Erythroblast (primary cell): ENCODE measurements at regions not wholly inside any gene's neighbourhood (a gene's known extent, or its start where the extent isn't known, plus 50 kb on each side); places are given as distances from the start of the nearest gene placed in this dataset.

Experiments
- DNase-seq, 2 experiments: peaks; one replicate each; lab custom pipeline; 2025; lab: John Stamatoyannopoulos, UW
- GATA1 ChIP-seq: IDR thresholded peaks from 2 replicates; pipeline ENCODE4 v1.6.1; 2011; ENCODE audit warnings: low read depth, mild to moderate bottlenecking, control low read depth, low read length, moderate library complexity
- POLR2A ChIP-seq: IDR thresholded peaks from 2 replicates; pipeline ENCODE4 v1.6.1; 2011; ENCODE audit warnings: mild to moderate bottlenecking, low read length

DNA sequence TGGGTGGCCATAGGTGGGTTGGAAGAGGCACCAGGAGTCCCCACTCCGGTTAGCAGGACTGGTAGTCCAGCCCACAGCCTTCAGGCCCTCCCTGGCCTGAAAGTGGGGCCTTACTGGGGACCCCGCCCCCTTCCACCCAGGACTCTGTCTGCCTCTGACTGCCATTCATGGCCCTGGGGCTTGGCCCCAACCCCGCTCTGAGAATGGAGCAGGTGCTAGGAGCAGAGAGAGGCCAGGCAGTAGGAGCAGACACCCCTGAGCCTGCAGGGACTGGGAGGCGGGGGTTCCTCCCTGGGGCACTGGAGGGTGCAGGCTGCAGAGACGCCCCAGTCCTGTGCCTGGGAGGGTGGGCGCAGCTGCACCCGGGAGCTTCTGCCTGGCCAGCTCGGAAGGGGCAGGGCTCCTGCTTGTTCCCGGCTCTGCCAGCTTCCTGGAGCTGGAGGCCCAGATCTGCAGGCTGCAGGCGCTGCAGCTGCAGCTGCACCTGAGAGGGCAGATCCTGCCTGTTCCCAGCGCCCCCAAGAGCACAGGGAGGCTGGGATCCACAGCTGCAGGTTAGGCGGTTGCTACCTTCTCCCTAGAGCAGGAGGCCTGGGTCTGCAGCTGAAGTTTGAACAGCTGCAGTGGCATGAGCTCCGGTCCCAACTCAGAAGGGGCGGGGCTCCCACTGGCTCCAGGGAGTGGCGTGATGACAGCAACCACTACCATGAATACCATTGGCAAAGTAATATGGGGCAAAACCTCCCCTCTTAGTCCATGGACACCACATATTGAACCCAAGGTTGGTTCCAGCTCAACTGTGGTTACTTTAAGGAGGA, 194.7 kb downstream of the SQOR start:
- DNase-seq, result no peak
- TF ChIP-seq GATA1 (no peak), POLR2A (no peak)

DNA sequence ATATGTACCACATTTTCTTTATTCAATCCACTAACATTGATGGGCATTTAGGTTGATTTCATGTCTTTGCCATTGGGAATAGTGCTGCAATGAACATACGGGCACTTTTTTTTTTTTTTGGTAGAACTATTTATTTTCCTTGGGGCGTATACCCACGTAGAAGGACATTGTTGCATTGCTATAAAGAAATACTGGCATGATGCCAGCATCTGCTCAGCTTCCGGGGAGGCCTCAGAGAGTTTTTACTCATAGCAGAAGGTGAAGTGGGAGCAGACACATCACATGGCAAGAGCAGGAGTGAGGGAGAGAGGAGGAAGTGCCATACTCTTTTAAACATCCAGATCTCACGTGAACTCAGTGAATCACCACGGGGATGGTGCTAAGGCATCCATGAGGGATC, 197.0 kb downstream of the SQOR start:
- no peak for TF ChIP-seq GATA1
- no peak for TF ChIP-seq POLR2A

DNA sequence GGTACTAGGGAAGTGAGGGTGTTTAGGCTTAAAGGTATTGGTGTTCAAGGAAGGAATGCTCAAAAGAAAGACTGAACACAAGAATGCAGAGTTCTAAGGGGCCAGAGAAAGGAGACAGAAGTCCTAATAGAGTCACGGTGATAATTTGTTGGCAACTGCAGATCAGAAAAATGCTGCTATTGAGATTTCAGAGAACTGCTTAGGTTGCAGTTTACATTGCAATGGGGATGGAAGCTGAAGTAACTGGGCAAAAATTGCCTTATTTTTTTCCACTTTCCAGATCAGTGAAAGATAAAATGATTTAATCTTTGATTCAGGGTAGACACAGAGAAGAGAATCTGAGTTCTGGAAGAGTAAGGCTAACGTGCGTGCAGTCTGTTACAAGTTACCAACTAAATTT, 199.8 kb downstream of the SQOR start:
- TF ChIP-seq POLR2A (no peak), GATA1 (no peak)
- DNase-seq, result no peak

More for the DNA sequence above, 197.0 kb downstream of the SQOR start:
- no peak for DNase-seq

DNA sequence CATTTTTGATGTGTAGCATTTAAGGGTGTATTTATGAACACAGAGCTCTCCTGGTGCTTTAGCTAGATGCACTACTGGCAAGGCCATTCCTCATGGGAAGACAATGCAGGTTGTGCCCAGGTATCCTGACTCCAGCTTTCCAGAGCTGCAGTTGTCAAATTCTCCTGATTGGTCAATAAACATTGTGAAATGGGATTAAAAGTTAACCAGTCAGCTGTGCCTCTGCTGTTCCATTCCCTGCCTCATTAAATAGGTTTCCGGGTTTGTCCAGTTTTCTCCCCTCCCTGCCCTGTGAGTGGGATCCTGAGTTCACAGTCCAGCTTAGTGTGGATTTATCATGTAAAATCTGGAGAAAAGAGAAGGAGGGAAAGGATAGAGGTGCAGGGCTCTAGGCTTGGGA, 207.3 kb downstream of the SQOR start:
- TF ChIP-seq GATA1, result no peak
- no peak for DNase-seq

DNA sequence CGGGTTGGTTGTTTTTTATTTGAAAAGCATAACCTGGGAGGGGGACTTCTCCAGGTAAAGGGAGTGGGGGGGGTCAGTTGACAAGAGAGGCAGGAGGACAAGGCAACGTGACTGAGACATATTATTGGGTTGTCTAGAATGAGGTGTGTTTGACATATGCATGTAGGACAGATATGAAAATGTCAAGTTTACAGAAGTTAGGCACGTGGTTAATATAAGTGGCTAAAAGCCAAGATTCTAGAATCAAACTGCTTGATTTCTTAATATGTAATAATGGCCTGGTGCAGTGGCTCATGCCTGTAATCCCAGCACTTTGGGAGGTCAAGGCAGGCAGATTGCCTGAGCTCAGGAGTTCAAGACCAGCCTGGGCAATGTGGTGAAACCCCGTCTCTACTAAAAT, 212.8 kb downstream of the SQOR start:
- no peak for DNase-seq
- TF ChIP-seq POLR2A (no peak), GATA1 (no peak)

DNA sequence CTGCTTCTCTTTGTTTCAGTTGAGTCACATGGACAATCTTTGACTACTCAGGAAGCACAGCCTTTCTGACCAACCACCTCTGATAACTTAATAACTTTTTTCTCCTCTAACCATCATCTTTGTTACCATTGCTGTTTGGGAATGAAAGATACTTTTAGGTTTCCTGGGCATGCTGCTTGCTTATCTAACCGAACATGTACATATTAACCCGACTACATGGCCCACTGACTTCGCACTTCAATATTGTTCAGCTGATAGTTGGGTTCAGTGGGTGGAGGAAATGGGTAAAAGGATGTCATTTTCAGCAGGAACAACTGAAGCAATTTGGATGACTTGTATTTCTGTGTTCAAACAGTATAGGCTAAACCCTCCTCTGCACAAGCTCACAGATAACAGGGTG, 214.3 kb downstream of the SQOR start:
- TF ChIP-seq POLR2A, result no peak
- no peak for TF ChIP-seq GATA1
- DNase-seq, result no peak

- DNase-seq, result no peak
- TF ChIP-seq POLR2A (no peak), GATA1 (no peak)
Observed at GRCh38 chr15:45854455-45855202, 219.8 kb downstream of the SQOR start.

GRCh38 chr15:45855210-45855906, 220.5 kb downstream of the SQOR start:
- TF ChIP-seq GATA1 (no peak), POLR2A (no peak)
- DNase-seq, result no peak

DNA sequence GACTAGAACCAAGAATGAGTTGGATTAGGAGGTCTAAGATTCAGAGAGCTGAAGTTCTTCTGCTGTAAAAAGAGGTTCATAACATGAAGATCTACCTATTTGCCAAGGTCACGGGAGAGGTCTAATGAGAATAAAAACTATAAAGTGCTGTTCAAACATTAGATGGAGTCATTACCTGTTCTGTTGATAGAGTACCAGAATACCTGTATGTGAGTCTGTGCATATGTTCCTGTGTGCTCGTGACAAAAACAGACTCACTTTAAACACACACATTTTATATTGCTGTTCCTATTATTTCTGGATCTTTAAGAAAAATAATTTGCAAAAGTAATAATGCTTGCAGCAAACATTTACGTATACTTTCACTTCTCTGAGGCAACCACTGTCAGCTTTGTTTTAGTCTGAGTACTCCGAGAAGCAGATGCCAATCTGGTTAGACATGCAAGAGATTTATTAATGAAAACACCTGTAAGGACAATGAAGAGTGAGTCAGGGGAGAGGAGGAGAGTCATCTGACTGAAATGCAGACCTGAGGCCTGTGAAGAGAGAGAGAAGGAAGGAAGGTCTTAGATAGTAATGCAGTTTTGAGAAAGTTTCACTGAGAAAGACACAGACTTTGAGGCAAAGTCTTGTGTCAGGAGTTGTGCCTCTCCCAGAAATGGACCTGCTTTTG, 221.2 kb downstream of the SQOR start:
- no peak for DNase-seq
- TF ChIP-seq POLR2A (no peak), GATA1 (no peak)

DNA sequence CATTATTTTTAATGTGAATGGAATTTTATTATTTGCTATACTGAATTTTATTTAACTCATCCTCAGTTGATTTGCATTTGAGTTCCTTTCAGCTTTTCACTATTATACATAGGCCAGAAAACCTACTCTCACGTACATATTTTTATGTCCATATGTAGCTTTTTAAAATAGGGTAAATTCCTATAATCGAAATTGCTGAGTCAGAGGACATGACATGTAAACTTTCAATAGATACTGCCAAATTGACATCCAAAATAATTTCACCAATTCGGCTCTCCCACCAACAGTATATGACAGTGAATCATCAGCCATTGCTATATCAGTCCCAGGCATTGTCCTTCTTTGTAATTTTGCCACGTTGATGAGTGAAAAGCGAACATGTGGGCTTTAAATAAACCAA, 222.5 kb downstream of the SQOR start:
- TF ChIP-seq GATA1, result no peak
- TF ChIP-seq POLR2A, result no peak
- DNase-seq, result no peak

- DNase-seq, result no peak
- TF ChIP-seq POLR2A, result no peak
- no peak for TF ChIP-seq GATA1
Observed at GRCh38 chr15:45858491-45858890, 223.7 kb downstream of the SQOR start.

- DNase-seq, result no peak
- TF ChIP-seq POLR2A (no peak), GATA1 (no peak)
Observed at GRCh38 chr15:45862034-45862433, 227.2 kb downstream of the SQOR start.

DNA sequence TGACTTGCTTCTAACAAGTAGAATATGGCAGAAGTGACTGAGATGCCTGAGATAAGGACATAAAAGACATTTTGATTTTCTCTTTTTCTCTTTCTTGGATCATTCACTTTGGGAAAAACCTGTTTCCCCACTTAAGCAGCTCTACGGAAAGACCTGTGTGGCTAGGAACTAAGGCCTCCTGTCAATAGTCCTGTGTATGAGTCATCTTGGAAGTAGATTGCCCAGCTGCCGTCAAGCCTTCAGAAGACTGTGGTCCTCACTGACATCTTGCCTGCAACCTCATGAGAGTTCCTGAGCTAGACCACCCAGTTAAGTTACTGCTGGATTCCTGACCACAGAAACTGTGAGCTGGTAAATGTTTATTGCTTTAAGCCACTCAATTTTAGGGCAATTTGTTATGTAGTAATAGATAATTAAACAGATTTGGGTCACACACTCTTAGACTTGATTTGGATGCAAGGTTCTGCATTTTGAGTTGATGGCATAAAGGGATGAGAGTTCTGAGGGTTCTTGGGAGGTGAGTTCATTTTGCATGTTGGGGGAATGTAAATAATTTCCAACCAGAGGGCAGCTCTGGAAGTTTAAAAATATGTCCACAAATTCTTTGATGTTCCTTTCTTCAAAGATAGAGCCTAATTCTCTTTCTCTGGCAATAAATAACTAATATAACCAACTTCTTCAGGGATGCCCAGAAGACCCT, 229.2 kb downstream of the SQOR start:
- DNase-seq, result no peak
- no peak for TF ChIP-seq GATA1
- TF ChIP-seq POLR2A, result no peak
